GM18502 (cell line): ENCODE measurements at regions not wholly inside any gene's neighbourhood (a gene's known extent, or its start where the extent isn't known, plus 50 kb on each side); places are given as distances from the start of the nearest gene placed in this dataset.

Source experiments
- ATAC-seq: cut with Tn5 transposase; IDR thresholded peaks from one replicate; pipeline ENCODE4 v1.9.1; 2021; ENCODE audit warnings: mild to moderate bottlenecking; ENCODE audit not compliant: unreplicated experiment, poor library complexity

DNA sequence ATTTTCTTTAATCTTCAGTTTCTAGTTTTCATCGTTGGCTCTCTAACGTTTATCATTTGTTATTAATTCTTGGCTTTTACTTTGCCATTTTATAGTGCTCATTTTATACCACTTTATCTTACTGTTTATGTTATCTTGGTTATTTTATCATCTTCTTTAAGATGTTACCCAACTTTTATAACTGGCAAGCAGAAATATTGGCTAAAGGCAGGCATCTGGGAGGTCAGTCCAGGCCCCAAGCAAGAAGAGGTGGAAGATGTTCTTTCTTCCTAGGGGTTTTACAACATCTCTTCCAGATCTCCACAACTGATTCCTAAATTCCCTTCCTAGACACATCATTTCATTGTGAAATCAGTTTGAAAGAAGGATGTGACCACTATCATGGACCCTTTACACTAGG is 208.1 kb downstream of the AHR start:
- ATAC-seq = no peak

DNA sequence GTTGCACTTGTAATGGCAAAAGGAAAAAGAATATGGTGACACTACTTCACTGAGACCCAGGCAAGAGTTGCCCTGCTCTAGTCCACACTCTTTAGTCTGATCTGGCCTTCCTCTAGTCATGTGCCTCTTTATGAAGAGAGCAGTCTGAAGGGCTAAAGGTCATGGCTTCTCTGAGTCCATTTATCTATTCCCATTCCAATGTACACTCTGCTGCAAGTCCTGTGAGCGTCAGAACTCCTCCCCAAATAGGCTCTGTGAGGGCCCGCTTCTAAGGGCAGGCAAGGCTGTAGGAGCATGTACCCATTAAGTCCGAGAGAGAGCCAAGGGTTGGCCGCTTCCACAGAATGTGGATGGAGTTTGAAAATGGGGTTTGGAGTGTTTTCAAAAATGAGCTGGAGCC is 209.3 kb downstream of the AHR start:
- no peak for ATAC-seq

DNA sequence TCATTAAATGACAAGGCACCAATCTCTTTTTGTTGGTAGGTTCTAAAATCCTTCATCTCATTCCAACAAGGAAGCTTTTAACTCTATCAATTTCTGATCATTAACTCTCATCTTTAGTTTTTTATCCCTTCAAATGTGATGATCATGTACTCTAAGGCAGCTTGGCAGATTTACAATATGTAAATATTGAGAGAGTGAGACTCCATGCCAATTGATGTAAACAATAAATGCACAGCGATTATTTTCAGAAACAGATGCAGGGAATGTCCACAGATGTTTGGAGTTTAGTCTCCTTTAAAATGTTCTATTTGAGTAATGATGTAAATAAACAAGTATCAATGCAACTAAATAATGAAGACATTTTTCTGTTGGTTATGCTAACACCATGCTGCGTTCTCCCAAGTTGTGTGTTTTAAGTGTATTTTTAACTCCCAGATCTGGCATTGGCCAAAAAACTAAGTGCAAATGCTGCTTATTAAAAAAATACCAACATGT is 213.8 kb downstream of the AHR start:
- ATAC-seq = no peak

DNA sequence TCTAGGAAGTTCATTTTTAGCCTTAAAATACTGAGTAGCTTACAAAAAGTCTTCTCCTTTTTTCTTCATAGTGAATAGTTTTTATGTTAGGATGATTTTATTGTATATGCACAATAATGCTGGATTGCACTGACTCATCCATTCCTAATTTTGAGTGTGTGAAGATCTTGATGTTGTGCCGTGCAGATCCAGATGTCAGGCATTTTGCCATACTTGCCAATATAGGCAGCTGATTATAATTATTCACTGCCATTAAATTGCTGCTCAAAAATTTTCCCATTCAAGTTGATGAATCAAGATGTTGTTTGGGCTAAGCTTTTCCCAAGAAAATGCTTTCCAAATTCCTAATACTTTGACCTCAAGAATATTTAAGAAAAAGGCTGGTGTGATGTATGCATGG is 218.3 kb downstream of the AHR start:
- ATAC-seq = no peak

DNA sequence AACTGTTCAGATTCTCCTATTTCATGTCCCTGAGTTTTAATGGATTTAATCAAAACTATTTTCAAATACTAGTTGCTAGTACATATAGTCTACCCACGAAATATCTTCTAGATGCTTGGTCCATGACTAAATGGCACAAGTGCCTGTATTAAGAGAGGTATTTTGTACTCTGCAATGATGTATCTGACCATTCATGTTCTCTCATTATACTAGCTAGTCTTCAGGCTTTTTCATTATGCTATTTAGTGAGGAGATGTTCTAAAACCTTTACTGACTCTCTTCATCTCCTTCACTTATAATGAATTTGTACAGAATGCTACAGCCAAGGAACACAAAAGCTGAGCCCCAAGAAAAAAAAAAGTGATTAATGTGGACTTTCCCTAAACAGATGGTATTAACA is 222.5 kb downstream of the AHR start:
- ATAC-seq = no peak

DNA sequence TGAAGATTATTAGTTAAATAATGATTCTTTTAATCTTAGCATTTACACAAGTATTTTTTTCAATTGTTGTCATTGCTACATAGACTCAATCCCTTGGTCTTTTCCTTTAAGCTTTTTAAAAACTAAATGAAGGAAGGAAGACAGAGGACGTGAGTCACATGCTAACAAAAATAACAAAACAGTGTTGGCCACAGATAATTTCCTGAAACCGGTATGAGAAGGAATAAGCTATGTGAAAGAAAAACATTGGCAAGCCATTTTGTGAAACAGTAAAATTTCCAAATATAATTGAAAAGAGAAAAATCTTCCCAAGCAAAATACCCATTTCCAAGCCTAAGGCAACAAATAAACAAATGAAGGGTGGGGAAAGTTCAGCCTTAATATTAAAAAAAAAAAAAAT is 223.0 kb downstream of the AHR start:
- no peak for ATAC-seq

DNA sequence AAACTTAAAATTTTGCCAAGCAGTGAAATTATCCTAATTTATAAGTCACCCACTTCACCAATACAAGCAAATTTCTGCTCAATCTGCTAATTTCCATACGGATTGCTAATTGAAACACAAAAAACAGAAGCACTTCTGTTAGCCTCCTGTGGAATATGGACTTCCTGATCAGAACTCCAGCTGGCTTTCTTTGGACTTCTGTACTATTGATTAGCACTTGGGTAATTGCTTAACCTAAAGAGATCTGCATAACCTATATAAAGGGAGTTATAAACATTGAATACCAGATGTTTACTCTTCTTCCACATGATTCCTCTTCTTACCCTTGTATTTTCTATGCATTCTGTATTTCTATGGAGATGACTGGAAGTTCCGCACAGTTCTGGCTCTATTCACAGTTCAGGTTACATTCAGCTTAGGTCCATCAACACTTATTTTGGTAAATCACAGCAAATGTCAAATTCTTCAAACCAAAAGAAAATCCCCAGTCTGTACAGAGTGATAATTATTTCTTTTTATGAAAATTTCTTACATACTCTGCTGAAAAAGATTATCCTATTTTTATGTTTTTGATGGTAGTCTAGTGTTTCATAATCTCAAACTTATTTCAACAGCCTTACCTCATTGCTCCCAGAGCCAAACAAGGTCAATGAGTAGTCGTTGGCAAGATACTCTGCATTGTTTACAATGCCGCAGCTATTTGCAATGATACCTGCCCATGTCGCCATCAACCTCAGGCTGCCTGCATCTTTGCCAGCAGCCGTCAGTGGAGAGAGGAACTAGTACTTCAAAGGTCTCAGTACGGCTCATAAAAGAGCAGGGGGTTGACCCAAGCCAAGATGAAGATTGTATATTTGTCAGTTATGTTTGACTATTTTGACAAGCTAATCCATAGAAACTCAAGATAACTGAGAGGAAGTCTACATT is 225.6 kb downstream of the AHR start:
- no peak for ATAC-seq

DNA sequence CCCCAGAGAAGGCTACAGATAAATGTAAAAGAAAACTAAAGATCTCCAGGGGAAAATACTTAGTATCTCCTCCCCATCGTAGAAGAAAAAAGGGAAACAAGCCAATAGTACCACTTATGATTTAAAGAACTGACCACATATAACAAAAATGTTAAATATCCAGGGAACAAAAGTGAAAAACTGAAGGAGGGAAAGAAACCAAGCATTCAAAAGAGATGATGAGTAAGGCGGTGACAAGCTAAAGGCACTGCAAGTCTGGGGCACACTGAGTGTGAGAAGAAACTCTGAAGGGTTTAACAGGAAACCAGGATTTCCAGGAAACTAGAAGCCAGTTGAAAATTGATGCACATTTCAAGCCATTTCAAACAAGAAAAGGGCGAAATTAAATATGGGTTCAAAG is 226.3 kb downstream of the AHR start:
- no peak for ATAC-seq

DNA sequence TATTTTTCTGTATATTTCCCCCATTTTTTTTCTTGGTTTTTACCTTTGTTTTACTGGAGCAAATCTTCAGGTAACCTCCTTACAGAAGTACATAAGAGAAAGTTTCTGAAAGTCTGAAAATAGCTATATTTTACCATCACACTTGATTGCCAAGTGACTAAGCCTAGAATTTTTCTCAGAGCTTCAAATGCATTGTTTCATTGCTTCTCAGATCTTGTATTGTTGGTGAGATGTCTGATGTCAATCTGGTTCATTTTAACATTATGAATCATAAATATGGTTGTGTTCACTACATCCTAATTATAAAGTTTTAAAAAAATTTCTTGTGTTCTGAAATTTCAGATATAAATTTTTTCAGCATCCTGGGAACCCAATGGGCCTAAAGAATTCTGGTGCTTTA is 228.2 kb downstream of the AHR start:
- ATAC-seq = no peak

DNA sequence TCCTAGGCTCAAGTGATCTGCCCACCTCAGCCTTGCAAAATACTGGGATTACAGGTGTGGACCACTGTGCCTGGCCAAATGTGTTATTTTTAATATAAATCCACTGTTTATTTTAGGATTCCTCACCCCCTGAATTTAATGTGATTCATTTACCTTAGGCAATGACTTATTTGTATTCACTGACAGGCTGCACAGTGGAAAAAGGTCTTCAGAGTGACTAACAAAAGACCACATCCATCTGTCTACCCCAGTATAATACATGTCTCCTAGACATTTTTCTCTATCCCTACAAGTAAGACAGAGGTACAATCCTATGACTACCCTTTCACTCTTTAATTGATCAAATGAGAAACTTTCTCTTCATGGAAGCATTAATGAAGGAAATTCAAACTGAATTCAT is 230.2 kb downstream of the AHR start:
- no peak for ATAC-seq

DNA sequence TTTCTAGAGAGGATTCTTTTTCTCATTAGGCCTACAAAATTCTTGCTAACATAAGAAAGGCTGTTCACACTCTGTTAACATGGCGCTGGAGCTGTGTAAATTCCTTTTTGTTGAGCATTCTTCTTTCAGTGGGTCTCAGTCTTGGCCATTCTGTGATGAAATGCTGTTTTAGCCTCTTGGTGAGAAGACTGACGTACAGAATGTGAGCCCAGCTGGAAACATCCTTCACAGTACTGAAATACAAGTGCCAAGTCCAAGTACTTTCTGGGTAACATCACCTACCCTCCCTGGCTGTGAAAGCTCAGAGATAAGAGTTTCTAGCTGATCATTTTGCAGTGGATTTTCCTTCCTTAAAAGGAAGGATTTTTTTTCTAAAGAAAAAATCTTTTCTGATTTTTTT is 231.8 kb downstream of the AHR start:
- ATAC-seq = no peak

DNA sequence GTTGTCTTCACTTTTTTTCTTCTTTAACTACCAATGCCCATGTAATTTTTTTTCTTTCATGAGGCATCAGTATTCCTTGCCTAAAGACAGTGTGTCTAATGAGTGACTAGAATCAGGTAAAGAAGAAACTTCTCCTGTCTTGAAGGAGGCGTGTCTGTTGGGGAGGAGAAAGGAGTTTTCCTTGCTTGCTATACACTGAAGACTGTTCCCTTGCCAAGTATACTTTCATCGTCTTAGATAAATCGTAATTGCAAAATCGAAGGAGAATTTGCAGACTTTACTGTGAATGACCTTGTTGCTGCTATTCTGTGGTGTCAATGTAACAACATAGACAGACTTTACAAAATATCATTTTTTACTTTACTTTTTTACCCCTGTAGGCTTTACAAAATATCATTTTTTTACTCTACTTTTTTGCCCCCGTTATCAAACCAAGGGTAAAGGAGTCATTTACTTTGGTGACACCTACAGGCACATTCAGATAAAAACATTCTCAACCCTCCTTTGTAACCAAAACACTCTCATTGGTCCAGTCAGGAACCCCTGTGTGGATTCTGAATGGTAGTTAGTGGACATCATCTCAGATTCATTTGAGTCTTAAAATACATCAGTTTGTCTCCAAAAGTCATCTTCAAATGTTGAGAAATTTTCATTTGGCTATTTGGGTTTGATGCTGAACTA is 232.4 kb downstream of the AHR start:
- ATAC-seq = peak; percentile 73

DNA sequence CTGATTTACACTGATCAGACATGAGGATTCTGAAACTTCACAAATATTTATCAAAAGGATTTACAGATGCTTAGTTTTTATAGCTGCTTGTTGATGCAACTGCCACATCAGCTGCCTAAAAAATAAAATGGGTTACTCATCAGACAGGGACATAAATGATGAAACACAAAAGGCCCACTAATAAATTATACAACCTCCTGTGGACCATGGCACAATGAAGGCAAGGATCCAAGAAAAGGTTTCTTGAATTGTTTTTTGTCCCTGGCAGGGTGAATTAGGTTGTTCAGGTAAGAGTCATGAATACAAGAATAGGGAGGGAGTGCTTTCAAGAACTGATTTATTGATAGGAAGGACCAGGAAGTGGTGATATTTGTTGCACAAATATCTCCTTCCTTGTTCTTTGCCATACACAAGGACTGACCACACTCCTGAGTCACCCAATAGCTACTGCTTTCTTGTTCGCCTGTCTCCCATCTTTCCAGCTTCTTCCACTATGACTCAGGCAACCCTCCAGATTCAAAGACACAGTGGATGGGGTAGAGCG is 234.5 kb downstream of the AHR start:
- no peak for ATAC-seq

DNA sequence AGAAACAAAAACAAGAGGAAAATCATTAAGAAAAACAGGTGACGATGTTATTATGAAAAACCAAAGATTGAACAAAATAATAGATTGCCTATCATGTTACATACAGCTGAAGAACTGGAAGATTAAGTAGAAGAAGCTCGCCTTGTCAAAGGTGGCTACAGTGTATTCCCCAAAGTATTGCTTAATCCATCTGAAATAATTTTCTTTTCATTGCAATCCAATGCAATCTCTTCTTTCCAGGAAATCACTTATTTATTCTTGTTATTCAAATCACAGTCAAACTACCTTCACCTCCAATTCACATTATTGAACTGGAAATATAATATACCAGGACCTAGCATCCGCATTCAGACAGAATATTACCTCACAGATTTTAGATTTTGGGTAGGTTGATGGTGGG is 235.9 kb downstream of the AHR start:
- ATAC-seq = no peak

DNA sequence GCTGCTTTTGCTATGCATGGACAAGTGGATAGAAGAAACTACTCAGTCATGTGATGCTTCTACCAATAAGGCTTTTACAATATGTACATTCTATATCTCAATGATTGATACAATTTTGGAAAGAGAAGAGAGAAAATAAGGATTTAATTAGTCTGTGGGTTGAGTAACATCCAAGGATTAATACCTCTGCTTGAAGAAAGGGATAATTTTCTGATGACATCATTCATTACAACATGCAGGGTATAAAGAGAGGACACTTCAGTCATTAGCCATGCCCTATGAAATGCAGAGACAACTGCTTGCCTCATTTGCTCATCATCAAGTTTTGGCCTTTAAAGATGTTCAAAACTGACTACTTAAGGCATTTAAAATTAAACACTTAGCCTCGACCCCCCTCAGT is 237.3 kb downstream of the AHR start:
- no peak for ATAC-seq

DNA sequence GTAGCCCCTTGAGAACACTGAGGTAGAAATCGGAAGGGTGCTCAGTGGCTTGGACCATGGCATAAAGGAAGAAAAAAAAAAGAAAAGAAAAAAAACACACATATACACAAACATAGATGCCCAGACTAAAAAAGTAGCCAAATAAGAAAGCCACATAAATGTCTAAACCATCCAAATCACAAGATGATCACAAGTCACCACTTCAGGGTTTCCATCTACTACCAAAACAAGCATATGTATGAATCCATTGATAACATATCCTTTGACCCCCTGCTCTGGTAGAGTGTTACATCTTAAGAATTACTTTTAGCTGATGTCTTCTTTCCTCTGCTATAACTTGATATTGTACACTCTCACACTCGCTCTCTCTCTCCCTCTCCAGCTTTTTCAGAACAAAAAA is 245.9 kb downstream of the AHR start:
- no peak for ATAC-seq

DNA sequence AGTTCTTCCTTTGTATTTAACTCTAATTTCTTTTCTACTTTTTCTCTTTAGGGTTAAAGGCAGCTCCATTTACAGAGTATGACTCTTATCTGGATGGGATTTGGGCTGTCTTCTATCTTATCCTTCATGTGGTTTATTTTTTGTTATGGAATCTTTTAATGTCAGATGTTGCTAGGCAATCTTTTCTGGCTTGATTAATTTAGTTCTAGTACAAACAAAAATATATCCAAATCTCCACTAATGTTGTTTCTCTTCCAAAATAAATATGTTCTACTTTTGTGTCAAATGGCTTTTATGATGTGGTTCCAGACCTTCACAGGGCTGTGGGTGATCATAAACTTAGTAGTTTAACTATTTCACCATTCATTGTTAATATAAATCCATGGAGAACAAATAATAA is 246.9 kb downstream of the AHR start:
- no peak for ATAC-seq

DNA sequence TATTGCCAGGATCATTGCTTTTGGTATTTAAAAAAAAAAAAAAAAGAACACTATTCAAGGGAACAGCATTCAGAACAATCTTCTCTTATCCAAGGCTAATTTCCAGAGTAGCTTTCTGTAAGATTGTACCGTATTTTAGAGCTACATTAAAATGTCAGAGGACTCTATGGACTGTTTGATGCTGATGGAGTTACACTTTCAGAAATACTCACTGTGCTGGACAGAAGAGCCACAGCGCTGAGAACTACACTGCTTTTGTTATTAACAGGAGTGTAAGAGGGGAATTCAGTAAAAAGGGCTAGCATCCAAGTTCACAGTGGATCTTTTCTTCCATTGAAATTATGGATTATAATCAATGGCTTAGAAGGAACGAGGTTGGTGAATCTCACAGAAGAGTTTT is 247.7 kb downstream of the AHR start:
- ATAC-seq = no peak

DNA sequence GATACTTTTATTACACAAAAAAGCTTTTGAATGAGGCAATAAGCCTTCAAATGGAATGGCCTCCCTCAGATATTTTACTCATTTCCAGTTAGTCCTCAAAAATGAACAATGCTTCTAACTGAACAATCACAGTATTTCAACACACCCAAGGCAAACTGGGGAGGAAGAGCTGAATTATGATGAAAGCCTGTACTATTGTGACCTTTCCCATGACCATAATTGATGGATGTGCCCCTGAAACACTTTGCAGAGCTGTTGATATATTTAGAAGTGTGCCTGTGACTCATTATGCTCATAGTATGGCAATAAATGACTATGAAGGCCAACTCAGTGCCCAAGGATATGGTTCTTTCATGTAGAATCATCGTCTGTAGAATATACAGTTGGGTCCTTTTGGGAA is 248.1 kb downstream of the AHR start:
- no peak for ATAC-seq

DNA sequence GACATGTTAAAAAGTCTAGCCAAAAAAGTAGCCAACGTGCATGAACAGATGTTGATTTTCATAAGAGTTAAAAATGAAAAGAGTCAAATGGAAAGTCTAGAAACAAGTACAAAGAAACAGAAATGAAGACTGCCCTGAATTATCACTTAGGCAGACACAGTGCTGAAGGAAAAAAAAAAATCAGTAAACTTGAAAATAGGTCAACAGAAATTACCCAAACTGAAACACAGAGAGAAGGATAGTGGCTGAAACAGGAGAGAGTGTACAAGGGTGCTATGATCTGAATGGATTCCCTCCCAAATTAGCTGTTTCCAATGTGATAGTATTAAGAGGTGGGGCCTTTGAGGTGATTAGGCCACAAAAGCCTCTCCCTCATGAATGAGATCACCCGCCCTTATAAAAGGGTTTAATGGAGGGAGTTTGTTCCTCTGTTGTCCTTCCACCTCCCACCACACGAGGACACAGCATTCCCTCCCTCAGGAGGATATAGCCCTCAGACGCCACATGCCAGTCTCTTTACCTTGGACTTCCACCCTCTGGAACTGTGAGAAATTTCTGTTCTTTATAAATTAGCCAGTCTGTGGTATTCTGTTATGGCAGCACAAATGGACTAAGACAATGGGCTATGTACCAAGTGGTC is 249.7 kb downstream of the AHR start:
- ATAC-seq = no peak

DNA sequence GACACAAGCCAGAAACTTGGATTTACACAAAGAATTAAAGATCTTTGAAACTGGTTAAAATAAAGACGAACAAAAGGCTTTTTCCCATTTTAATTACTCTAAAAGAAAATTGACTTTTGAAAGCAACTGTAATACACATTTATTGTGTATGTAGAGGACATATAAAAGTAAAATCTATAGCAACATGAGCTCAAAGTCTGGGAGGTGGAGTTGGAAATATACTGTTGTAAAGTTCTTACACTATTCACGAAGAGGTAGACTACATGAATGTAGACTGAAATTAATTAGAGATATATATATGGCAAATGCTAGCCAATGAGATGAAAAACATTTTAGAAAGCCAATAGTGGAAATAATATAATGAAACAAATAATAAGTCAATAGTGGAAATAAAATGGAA is 251.0 kb downstream of the AHR start:
- ATAC-seq = no peak
